ENCODE measurements at regions not wholly inside any gene's neighbourhood (a gene's known extent, or its start where the extent isn't known, plus 50 kb on each side); places are given as distances from the start of the nearest gene placed in this dataset.

- no peak for TF ChIP-seq POLR2A (IDR thresholded peaks at IDR 0.05; ENCODE audit: low read depth, low read length)
- TF ChIP-seq POLR2AphosphoS5 (IDR thresholded peaks at IDR 0.05; ENCODE audit: low read depth, low read length) = no peak
- TF ChIP-seq TAF1 (IDR thresholded peaks at IDR 0.05; ENCODE audit: borderline replicate concordance, low read depth, low read length) = no peak
Measured at GRCh38 chr2:63665091-63665490, 76.3 kb downstream of the MDH1 start.

Data from GM12892 (cell line).